HG02642 (cell line): ENCODE measurements at regions not wholly inside any gene's neighbourhood (a gene's known extent, or its start where the extent isn't known, plus 50 kb on each side); places are given as distances from the start of the nearest gene placed in this dataset.

Experiments used
- ATAC-seq: cut with Tn5 transposase; IDR thresholded peaks from one replicate; pipeline ENCODE4 v1.9.1; 2021; ENCODE audit warnings: mild to moderate bottlenecking; ENCODE audit not compliant: unreplicated experiment, poor library complexity

DNA sequence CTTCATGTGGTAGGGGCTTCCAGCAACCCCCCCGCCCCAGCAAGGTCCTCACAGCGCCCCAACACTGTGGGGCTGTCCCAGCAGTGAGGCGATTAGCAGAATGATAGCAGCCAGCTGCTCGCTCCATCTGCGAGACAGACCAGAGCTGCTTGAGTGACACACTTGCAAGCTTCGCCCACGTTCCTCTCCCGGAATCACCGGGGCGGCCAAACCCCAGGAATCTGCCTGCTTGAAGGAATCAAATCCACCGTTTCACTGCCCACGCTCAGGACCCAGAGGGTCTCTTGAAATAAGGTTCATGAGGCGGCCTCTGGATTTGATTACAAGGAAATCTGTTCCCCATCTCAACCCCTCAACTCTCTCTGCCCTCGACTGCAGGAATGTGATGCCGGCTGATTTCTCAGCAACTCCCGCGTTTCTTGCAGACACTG is 356.0 kb downstream of the C16orf95 start:
- no peak for ATAC-seq

DNA sequence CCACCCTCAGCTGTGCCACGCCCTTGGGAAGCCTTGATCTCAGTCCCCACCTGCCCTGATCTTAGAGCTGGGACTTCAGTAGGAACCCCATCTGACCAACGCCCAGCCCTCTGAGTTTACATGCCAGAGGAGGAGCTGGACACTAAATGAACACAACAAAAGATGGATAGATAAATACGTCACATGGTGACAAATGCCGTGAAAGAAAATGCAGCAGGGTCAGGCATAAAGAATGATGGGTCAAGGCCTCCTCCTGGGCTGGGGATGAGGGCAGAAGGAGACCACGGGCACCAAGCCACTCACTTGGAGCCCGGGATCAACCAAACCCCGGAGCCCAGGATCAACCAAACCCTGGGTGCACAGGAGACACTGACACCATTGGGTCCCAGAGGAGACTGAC is 354.9 kb downstream of the C16orf95 start:
- ATAC-seq: no peak

- no peak for ATAC-seq
These were observed 354.3 kb downstream of the C16orf95 start for GRCh38 chr16:86962913-86963312.

- ATAC-seq: no peak
These were observed 353.3 kb downstream of the C16orf95 start for GRCh38 chr16:86963600-86964575.

GRCh38 chr16:86964796-86965241 is 352.4 kb downstream of the C16orf95 start:
- ATAC-seq: no peak

DNA sequence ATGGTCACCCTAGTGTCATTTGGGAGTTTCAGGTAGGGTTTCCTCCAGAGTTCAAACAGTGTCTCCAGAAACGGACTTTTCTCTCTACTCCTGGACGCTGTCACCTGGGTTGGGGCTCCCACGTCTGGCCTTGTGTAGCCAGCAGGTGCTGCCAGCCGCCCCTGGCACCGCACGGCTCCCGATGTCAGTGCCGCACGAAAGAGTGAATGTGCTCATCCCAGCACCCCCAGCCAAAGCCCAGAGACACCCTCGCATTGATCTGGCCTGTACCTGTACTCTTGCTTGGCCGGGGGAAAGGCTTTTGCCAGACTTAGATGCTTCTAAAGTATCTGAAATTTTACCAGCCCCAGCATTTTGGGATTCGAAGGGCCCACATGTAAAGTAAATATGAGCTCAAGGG is 351.9 kb downstream of the C16orf95 start:
- no peak for ATAC-seq

GRCh38 chr16:86965840-86966550 is 351.2 kb downstream of the C16orf95 start:
- no peak for ATAC-seq

DNA sequence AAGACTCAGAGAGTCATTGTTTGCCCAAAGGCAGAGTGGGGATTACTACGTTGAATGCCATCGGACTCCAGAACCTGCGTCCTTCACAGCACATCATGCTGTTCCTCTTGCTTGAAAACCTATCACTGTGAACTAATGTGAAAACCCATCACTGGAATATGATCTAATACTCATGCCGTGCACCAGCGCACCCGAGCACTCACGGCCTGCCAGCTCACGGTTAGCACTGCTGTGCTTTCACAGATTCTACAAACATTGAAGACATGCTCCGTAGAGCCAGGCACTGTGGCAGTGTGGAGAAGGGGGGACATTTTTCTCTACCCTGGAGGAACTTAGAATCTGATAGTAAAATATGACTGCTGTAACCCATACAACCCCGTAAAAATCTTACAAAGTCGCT is 350.4 kb downstream of the C16orf95 start:
- no peak for ATAC-seq

DNA sequence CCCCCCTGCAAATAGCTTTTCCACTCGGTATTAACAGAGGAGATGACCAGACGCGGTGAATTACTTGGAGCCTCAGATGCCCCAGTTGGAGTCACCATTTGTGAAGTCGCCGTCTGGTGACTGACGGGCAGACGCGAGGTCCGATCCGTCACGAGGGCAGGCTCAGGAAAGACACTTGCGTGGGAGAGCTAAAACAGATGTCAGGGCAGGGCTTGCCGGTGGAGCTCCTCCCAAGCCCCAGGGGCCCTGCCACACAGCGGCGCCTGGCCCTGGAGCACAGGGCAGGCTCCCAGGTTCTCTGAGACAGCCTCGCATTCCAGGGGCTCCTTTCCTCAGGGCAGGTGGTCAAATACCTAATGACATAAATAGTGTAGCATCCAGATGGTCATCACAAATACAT is 348.3 kb downstream of the C16orf95 start:
- no peak for ATAC-seq

GRCh38 chr16:86969716-86970115 is 347.5 kb downstream of the C16orf95 start:
- no peak for ATAC-seq

GRCh38 chr16:86970279-86970678 is 346.9 kb downstream of the C16orf95 start:
- ATAC-seq: no peak

DNA sequence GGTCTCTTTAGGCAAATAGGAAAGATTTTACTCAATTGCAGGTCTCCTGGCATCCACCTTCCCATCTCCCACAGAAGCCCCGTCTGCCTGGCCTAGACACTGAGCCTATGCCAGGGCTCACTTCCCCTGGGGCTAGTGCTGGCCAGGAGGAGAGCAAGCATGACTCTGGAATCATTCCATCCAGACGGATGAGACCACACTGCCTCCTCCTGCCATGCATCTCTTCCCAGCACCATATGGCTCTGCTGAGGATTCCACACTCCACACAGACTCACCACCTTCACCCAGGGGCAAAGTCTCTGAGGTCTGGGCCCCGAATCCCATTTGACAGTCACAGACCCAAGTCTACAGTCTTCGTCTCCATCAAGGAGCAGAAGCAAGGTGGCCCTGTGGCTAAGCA is 346.5 kb downstream of the C16orf95 start:
- no peak for ATAC-seq

- no peak for ATAC-seq
These were observed 345.9 kb downstream of the C16orf95 start for GRCh38 chr16:86971251-86971650.

DNA sequence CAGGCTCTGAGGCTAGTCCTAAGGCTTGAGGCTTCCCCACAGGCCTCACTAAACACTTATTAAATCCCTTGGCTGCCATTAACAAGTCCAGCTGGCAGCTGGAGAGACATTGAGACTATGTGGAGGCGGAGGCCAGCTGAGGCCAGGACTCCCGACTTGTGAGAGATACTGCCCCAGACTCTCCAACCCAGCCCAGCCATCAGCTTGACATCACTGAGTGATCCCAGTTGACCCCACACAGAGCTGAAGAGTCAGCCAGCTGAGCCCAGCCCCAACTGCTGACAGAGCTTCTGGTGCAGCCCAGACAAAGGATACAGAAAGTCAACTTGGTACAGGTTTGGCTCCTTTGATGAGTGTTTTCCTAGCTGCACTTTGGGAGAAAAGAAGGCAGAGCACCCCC is 343.1 kb downstream of the C16orf95 start:
- ATAC-seq: no peak

DNA sequence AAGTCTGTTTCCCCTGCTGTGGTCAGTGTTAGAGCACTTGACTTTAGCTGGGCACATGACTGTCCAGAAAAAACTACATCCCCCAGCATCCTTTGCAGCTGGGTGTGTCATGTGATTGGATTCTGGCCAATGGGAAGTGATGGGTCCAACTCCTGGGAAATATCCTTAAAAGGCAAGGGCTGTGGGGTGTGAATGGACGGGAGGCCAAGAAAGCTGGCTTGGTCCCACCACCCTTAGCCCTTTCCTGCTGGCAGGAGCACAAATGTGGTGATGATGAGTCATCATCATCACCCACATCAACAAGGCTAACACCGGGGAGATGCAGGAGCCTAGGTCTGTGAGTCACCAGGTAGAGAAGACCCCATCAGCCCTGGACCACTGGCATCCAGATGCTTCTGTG is 341.7 kb downstream of the C16orf95 start:
- ATAC-seq: no peak

GRCh38 chr16:86977076-86977676 is 340.0 kb downstream of the C16orf95 start:
- no peak for ATAC-seq

GRCh38 chr16:86978445-86979030 is 338.7 kb downstream of the C16orf95 start:
- ATAC-seq: no peak

DNA sequence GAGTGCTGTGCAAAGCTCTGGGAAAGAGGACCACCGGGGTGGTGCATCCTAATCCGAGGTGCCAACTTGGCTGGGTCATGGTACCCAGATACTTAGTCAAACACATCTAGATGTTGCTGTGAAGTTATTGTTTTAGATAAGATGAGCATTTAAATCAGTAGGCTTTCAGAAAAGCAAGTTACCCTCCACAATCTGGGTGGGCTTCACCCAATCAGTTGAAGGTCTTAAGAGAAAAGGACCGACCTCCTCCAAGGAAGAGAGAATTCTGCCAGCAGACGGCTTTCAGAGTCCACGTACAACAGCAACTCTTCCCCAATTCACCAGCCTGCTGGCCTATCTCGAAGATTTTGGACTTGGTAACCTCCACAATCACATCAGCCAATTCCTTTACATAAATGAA is 338.1 kb downstream of the C16orf95 start:
- no peak for ATAC-seq

GRCh38 chr16:86979984-86980553 is 337.1 kb downstream of the C16orf95 start:
- ATAC-seq: no peak

DNA sequence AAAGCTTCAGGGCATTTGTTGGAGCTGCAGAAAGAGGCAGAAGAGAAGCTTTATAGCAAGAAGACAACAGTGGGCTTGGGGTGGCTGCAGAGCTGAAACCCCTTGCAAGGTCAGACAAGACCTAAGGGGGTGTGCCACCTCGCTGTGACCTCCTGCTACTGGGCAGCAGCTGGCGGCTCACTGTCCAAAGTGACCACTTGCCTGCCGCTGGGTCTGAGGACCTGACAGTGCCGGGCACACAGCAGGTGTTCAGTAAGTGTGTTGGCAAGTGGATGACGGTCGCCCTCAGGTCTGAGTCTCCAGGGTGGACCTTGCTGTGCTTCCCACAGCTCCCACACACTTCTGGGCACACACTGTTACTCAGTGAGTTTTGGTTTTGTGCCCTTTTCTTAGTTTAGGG is 336.5 kb downstream of the C16orf95 start:
- no peak for ATAC-seq

GRCh38 chr16:86982347-86982596 is 334.9 kb downstream of the C16orf95 start:
- no peak for ATAC-seq
